ENCODE measurements at regions not wholly inside any gene's neighbourhood (a gene's known extent, or its start where the extent isn't known, plus 50 kb on each side); places are given as distances from the start of the nearest gene placed in this dataset.

DNA sequence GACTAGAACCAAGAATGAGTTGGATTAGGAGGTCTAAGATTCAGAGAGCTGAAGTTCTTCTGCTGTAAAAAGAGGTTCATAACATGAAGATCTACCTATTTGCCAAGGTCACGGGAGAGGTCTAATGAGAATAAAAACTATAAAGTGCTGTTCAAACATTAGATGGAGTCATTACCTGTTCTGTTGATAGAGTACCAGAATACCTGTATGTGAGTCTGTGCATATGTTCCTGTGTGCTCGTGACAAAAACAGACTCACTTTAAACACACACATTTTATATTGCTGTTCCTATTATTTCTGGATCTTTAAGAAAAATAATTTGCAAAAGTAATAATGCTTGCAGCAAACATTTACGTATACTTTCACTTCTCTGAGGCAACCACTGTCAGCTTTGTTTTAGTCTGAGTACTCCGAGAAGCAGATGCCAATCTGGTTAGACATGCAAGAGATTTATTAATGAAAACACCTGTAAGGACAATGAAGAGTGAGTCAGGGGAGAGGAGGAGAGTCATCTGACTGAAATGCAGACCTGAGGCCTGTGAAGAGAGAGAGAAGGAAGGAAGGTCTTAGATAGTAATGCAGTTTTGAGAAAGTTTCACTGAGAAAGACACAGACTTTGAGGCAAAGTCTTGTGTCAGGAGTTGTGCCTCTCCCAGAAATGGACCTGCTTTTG, 221.2 kb downstream of the SQOR start:
- WGBS, 2 donors: 32 to 33% methylated on average over 4 of the region's 4 CpGs
- H3K4me1 ChIP-seq: peaks cover 0 to 26% (median 0%) of the 10 kb centered on the region in 3 donors
- H3K9me3 ChIP-seq: no peaks in the 10 kb centered on the region
- H3K27ac ChIP-seq: peak overlapping the region in 1 of 4 donors; percentile 7
- TF ChIP-seq POLR2A (IDR thresholded peaks at IDR 0.05): no peak
- TF ChIP-seq, protein P1, sequence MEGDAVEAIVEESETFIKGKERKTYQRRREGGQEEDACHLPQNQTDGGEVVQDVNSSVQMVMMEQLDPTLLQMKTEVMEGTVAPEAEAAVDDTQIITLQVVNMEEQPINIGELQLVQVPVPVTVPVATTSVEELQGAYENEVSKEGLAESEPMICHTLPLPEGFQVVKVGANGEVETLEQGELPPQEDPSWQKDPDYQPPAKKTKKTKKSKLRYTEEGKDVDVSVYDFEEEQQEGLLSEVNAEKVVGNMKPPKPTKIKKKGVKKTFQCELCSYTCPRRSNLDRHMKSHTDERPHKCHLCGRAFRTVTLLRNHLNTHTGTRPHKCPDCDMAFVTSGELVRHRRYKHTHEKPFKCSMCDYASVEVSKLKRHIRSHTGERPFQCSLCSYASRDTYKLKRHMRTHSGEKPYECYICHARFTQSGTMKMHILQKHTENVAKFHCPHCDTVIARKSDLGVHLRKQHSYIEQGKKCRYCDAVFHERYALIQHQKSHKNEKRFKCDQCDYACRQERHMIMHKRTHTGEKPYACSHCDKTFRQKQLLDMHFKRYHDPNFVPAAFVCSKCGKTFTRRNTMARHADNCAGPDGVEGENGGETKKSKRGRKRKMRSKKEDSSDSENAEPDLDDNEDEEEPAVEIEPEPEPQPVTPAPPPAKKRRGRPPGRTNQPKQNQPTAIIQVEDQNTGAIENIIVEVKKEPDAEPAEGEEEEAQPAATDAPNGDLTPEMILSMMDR (IDR thresholded peaks at IDR 0.05): no peak
- intact Hi-C loops (cut with DNase I): no loop called here
- no peak for DNase-seq
- H3K4me3 ChIP-seq: no peak overlapping the region
- H3K36me3 ChIP-seq: no peaks in the 10 kb centered on the region
- H3K27me3 ChIP-seq: no peaks in the 10 kb centered on the region

DNA sequence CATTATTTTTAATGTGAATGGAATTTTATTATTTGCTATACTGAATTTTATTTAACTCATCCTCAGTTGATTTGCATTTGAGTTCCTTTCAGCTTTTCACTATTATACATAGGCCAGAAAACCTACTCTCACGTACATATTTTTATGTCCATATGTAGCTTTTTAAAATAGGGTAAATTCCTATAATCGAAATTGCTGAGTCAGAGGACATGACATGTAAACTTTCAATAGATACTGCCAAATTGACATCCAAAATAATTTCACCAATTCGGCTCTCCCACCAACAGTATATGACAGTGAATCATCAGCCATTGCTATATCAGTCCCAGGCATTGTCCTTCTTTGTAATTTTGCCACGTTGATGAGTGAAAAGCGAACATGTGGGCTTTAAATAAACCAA, 222.5 kb downstream of the SQOR start:
- intact Hi-C loops (cut with DNase I): no loop called here
- Histone ChIP-seq H3K4me3 (no peak overlapping the region), H3K27ac (no peak overlapping the region), H3K4me1 (peaks cover 0 to 26% (median 0%) of the 10 kb centered on the region in 3 donors), H3K9me3 (no peaks in the 10 kb centered on the region), H3K27me3 (no peaks in the 10 kb centered on the region), H3K36me3 (no peaks in the 10 kb centered on the region)
- no peak for DNase-seq
- TF ChIP-seq, protein P1 (IDR thresholded peaks at IDR 0.05): no peak
- TF ChIP-seq POLR2A (IDR thresholded peaks at IDR 0.05): no peak
- WGBS, 2 donors: 62 to 78% methylated on average over 4 to 5 of the region's 5 CpGs

DNA sequence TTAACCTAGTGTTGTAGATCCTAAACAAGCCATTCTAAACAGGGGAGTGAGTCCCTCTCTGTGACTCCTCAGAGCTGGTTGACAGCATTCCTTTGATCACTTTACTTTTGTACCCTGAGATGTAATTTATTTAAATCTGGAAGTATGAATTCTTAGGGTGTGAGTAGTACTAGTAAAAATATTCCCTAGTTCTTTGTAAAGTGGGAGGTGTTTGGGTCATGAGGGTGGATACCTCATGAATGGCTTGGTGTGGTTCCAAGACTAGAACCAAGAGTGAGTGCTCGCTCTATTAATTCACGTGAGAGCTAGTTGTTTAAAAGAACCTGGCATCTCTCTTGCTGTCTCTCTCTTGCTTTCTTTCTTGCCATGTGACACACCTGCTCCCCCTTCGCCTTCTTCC, 223.7 kb downstream of the SQOR start:
- TF ChIP-seq, protein P1 (IDR thresholded peaks at IDR 0.05): no peak
- TF ChIP-seq POLR2A (IDR thresholded peaks at IDR 0.05): no peak
- intact Hi-C loops (cut with DNase I): no loop called here
- 55 to 74% methylated on average over 3 of the region's 3 CpGs for WGBS, 2 donors
- Histone ChIP-seq H3K9me3 (no peaks in the 10 kb centered on the region), H3K4me1 (peaks cover 0 to 28% (median 0%) of the 10 kb centered on the region in 3 donors), H3K4me3 (no peak overlapping the region), H3K36me3 (no peaks in the 10 kb centered on the region), H3K27me3 (no peaks in the 10 kb centered on the region), H3K27ac (no peak overlapping the region)
- DNase-seq: no peak

DNA sequence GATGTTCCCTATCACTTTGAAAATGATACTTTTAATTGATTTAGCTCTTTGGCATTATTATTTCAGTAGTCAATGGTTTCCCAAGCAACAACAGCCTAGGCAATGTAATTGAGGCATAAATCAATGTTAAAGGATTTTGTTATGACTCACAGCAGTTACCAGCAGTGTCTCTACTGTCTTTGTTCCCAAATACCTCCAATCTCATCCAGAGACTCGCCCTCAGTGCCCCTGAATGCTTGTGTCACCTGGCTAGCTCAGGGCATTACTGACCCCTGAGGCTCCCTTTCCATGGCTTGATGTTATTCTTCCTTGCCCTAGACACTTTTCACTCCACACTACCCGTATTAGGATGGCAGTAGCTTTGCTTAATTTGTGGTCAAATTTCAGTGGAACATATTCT, 227.2 kb downstream of the SQOR start:
- TF ChIP-seq POLR2A (IDR thresholded peaks at IDR 0.05): no peak
- TF ChIP-seq, protein P1 (IDR thresholded peaks at IDR 0.05): no peak
- H3K9me3 ChIP-seq: no peaks in the 10 kb centered on the region
- DNase-seq: no peak
- 30 to 36% methylated on average over 2 of the region's 2 CpGs for WGBS, 2 donors
- H3K4me3 ChIP-seq: no peak overlapping the region
- H3K4me1 ChIP-seq: peaks cover 0 to 20% (median 0%) of the 10 kb centered on the region in 3 donors
- H3K27ac ChIP-seq: no peak overlapping the region
- no peaks in the 10 kb centered on the region for H3K36me3 ChIP-seq
- intact Hi-C loops (cut with DNase I): no loop called here
- no peaks in the 10 kb centered on the region for H3K27me3 ChIP-seq

DNA sequence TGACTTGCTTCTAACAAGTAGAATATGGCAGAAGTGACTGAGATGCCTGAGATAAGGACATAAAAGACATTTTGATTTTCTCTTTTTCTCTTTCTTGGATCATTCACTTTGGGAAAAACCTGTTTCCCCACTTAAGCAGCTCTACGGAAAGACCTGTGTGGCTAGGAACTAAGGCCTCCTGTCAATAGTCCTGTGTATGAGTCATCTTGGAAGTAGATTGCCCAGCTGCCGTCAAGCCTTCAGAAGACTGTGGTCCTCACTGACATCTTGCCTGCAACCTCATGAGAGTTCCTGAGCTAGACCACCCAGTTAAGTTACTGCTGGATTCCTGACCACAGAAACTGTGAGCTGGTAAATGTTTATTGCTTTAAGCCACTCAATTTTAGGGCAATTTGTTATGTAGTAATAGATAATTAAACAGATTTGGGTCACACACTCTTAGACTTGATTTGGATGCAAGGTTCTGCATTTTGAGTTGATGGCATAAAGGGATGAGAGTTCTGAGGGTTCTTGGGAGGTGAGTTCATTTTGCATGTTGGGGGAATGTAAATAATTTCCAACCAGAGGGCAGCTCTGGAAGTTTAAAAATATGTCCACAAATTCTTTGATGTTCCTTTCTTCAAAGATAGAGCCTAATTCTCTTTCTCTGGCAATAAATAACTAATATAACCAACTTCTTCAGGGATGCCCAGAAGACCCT, 229.2 kb downstream of the SQOR start:
- Histone ChIP-seq H3K4me3 (no peak overlapping the region), H3K36me3 (no peaks in the 10 kb centered on the region), H3K9me3 (no peaks in the 10 kb centered on the region), H3K4me1 (peaks cover 0 to 32% (median 0%) of the 10 kb centered on the region in 3 donors), H3K27me3 (no peaks in the 10 kb centered on the region), H3K27ac (no peak overlapping the region)
- TF ChIP-seq, protein P1 (IDR thresholded peaks at IDR 0.05): no peak
- TF ChIP-seq POLR2A (IDR thresholded peaks at IDR 0.05): no peak
- 51 to 88% methylated on average over 1 to 2 of the region's 2 CpGs for WGBS, 2 donors
- no peak for DNase-seq
- intact Hi-C loops (cut with DNase I): no loop called here

Measured in esophagus squamous epithelium (tissue), 5 donors.